ENCODE measurements at regions not wholly inside any gene's neighbourhood (a gene's known extent, or its start where the extent isn't known, plus 50 kb on each side); places are given as distances from the start of the nearest gene placed in this dataset.

DNA sequence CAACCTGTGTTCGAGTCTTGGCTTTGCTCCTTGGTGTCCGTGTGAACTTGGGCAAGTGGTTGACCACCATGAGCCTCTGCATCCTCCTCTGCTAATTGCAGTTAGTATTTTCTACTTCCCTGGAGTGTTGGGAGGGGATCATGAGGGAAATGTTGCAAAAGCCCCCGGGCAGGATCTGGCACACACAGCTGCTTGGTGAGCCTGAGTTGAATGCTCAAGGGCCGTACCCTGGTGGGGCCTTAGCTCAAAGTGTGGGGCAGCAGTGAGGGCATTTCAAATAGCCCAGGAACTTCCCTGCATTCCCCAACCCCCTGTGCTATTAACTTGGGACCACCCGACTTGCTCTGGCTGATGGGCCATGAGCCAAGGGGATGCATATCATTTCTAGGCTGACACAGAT lies 94.9 kb upstream of the SLC6A11 start:
- no peak for TF ChIP-seq CTCF (IDR thresholded peaks at IDR 0.05)
- no peak for TF ChIP-seq POLR2A (IDR thresholded peaks at IDR 0.05)

Measured in testis (tissue), 2 donors.